Right lobe of liver (tissue), 4 donors: ENCODE measurements at regions not wholly inside any gene's neighbourhood (a gene's known extent, or its start where the extent isn't known, plus 50 kb on each side); places are given as distances from the start of the nearest gene placed in this dataset.

Experiments
- CTCF ChIP-seq, 4 donors: fragments of 200-600 bp in 3 of 4; fragments of 450-650 bp in 1 of 4; IDR thresholded peaks; one replicate each; pipeline versions ENCODE4 v1.5.1 to v1.8.0; 2016 to 2022; ENCODE audit warnings: antibody characterized with exemption in 4 of 4, mild to moderate bottlenecking in 2 of 4
- POLR2A ChIP-seq: fragments of 450-650 bp; IDR thresholded peaks from one replicate; pipeline ENCODE4 v1.6.1; 2017; ENCODE audit warnings: antibody characterized with exemption, mild to moderate bottlenecking
- donor health status: DM: no; HTN: no; CAD: no.
- donor health status: DM: no; HTN: no; CAD: no.
- donor health status: DM: no; HTN: yes; CAD: no.

- no peak for TF ChIP-seq CTCF (IDR thresholded peaks at IDR 0.05)
- no peak for TF ChIP-seq POLR2A
Observed at GRCh38 chr4:24212642-24213041, 322.8 kb upstream of the PPARGC1A start.
